Colonic mucosa (tissue), 4 donors: ENCODE measurements at regions not wholly inside any gene's neighbourhood (a gene's known extent, or its start where the extent isn't known, plus 50 kb on each side); places are given as distances from the start of the nearest gene placed in this dataset.

Source experiments
- DNase-seq: peaks from one replicate; pipeline ENCODE4 v3.0.0-alpha.2; 2020
- H3K27ac ChIP-seq: fragments of 200-600 bp; one replicate; pipeline ENCODE4 v1.8.0; 2021
- H3K27me3 ChIP-seq: fragments of 200-600 bp; one replicate; pipeline ENCODE4 v1.8.0; 2021
- H3K36me3 ChIP-seq: fragments of 200-600 bp; one replicate; pipeline ENCODE4 v1.8.0; 2021
- H3K4me1 ChIP-seq: fragments of 200-600 bp; one replicate; pipeline ENCODE4 v1.8.0; 2021; ENCODE audit warnings: mild to moderate bottlenecking
- H3K4me3 ChIP-seq: fragments of 200-600 bp; one replicate; pipeline ENCODE4 v1.8.0; 2021
- H3K9ac ChIP-seq, 2 donors: one replicate each; pipeline ENCODE4 v1.7.0; 2013; ENCODE audit warnings: control low read depth in 2 of 2, low read depth in 2 of 2, low read length in 2 of 2
- H3K9me3 ChIP-seq: fragments of 200-600 bp; one replicate; pipeline ENCODE4 v1.8.0; 2021
- CTCF ChIP-seq: fragments of 200-600 bp; IDR thresholded peaks from one replicate; pipeline ENCODE4 v1.8.0; 2022; ENCODE audit warnings: antibody characterized with exemption, mild to moderate bottlenecking
- intact Hi-C: fragments of 100-400 bp; cut with DNase I; formaldehyde crosslinking; loops from one replicate; pipeline ENCODE4 v1.14.1; 2022
- donor health status: healthy.
- donor health status: DM: no; HTN: no; CAD: no.
- donor health status: DM: no; HTN: no; CAD: no.

- Histone ChIP-seq H3K9me3 (no peaks in the 10 kb centered on the region), H3K36me3 (no peaks in the 10 kb centered on the region), H3K4me3 (no peak overlapping the region), H3K27ac (no peak overlapping the region), H3K9ac (no peak overlapping the region), H3K4me1 (no peaks in the 10 kb centered on the region), H3K27me3 (no peaks in the 10 kb centered on the region)
- no peak for DNase-seq
- no peak for TF ChIP-seq CTCF
- intact Hi-C loops: no loop called here
These were observed 917.8 kb upstream of the SLC39A10 start for GRCh38 chr2:194739217-194739616.

DNA sequence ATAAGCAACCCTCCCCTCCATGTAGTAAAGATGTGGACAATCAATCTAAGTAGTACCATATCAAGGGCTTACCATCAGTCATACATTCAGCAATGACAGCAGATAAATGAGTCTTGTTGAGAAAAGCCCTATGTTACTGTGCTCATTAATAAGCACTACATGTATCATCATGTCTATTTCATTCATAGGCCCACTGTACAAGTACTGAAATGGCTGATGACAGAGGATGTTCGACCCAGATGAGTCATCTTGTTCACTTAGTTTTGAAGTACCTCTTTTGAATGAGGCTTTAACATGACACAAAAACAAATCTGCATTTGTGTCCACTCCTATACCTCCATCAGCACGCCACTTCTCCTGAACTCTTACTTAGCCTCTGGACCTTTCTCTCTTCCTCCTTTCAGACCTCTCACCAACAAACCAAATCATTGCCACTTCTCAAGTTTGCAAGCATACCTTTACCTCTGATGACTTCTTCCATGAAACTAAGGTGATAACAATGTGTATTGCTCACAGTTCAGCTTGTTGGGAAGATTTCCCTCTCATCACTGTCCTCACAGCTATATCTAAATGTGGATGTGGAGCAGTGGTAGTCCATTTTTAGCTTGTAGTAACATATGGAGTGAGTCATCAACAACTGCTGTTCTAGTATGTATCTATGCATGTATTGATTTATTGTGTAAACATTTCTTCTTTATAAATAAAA lies 921.0 kb upstream of the SLC39A10 start:
- no peak for TF ChIP-seq CTCF
- DNase-seq: no peak
- intact Hi-C loops: no loop called here
- no peaks in the 10 kb centered on the region for H3K36me3 ChIP-seq
- no peaks in the 10 kb centered on the region for H3K9me3 ChIP-seq
- H3K9ac ChIP-seq: no peak overlapping the region
- no peaks in the 10 kb centered on the region for H3K4me1 ChIP-seq
- H3K4me3 ChIP-seq: no peak overlapping the region
- no peaks in the 10 kb centered on the region for H3K27me3 ChIP-seq
- H3K27ac ChIP-seq: no peak overlapping the region

GRCh38 chr2:194730266-194730665 lies 926.8 kb upstream of the SLC39A10 start:
- intact Hi-C loops: no loop called here
- H3K9ac ChIP-seq: no peak overlapping the region

GRCh38 chr2:194725169-194725568 lies 931.9 kb upstream of the SLC39A10 start:
- Histone ChIP-seq H3K9ac (no peak overlapping the region), H3K9me3 (no peaks in the 10 kb centered on the region), H3K4me3 (no peak overlapping the region), H3K27me3 (no peaks in the 10 kb centered on the region), H3K27ac (no peak overlapping the region), H3K36me3 (no peaks in the 10 kb centered on the region), H3K4me1 (no peaks in the 10 kb centered on the region)
- TF ChIP-seq CTCF: no peak
- intact Hi-C loops: no loop called here
- no peak for DNase-seq

More at GRCh38 chr2:194730266-194730665, 926.8 kb upstream of the SLC39A10 start:
- Histone ChIP-seq H3K4me1 (no peaks in the 10 kb centered on the region), H3K27me3 (no peaks in the 10 kb centered on the region), H3K4me3 (no peak overlapping the region), H3K36me3 (no peaks in the 10 kb centered on the region), H3K9me3 (no peaks in the 10 kb centered on the region), H3K27ac (no peak overlapping the region)
- no peak for DNase-seq
- TF ChIP-seq CTCF: no peak

DNA sequence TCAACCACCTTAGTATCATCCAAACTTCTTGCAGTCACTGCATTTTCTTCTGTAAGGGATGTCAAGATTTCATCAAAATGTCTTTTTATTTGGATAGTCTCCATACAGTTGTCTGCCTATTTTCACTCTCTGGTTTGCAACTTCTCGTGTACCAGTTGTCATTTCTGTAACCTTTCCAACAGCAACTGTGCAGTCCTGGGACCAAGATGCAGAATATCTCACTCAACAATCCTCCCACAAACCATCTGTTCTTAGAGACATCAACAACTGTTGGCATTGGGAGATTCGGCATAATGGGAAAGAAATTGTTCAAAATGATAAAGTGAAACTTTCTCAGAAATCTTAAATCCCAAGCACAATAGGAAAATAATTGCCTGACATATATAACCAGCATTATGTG lies 933.6 kb upstream of the SLC39A10 start:
- DNase-seq: no peak
- Histone ChIP-seq H3K36me3 (no peaks in the 10 kb centered on the region), H3K9me3 (no peaks in the 10 kb centered on the region), H3K4me1 (no peaks in the 10 kb centered on the region), H3K27ac (no peak overlapping the region), H3K9ac (no peak overlapping the region), H3K4me3 (no peak overlapping the region), H3K27me3 (no peaks in the 10 kb centered on the region)
- no peak for TF ChIP-seq CTCF
- intact Hi-C loops: no loop called here
